Stimulated activated CD4-positive, alpha-beta T cell treated with anti-CD3 and anti-CD28 coated beads, Interleukin-12 subunit alpha, Interleukin-12 subunit beta, amount 100 ng/mL, for 48 hours (primary cell): ENCODE measurements at regions not wholly inside any gene's neighbourhood (a gene's known extent, or its start where the extent isn't known, plus 50 kb on each side); places are given as distances from the start of the nearest gene placed in this dataset.
"Not testable (repeated sequence)": the region's sequence is repeated elsewhere in the genome, so short reads cannot be mapped to it uniquely, and the experiment has no call there.

Experiments used
- DNase-seq, 3 donors: peaks; one replicate each; pipeline ENCODE4 v3.0.0-alpha.2; 2020; ENCODE audit warnings: low read depth in 2 of 3, low spot score in 1 of 3

- no peak for DNase-seq
Measured at GRCh38 chr20:59458645-59459044, 145.7 kb upstream of the PHACTR3 start.

GRCh38 chr20:59459586-59459985, 144.8 kb upstream of the PHACTR3 start:
- DNase-seq, result no peak

GRCh38 chr20:59460352-59460751, 144.0 kb upstream of the PHACTR3 start:
- no peak for DNase-seq

- DNase-seq, result no peak
Measured at GRCh38 chr20:59461526-59461925, 142.8 kb upstream of the PHACTR3 start.

- no peak for DNase-seq
Measured at GRCh38 chr20:59462249-59462648, 142.1 kb upstream of the PHACTR3 start.

GRCh38 chr20:59463541-59463940, 140.8 kb upstream of the PHACTR3 start:
- no peak for DNase-seq

- no peak for DNase-seq
Measured at GRCh38 chr20:59466107-59466815, 138.1 kb upstream of the PHACTR3 start.

- DNase-seq, result no peak
Measured at GRCh38 chr20:59468831-59469230, 135.5 kb upstream of the PHACTR3 start.

GRCh38 chr20:59469267-59470252, 134.8 kb upstream of the PHACTR3 start:
- no peak for DNase-seq

GRCh38 chr20:59470521-59470920, 133.8 kb upstream of the PHACTR3 start:
- DNase-seq, result no peak

GRCh38 chr20:59471653-59472421, 132.5 kb upstream of the PHACTR3 start:
- no peak for DNase-seq

GRCh38 chr20:59473742-59474141, 130.6 kb upstream of the PHACTR3 start:
- DNase-seq, result no peak

- DNase-seq, result no peak
Measured at GRCh38 chr20:59481067-59481466, 123.3 kb upstream of the PHACTR3 start.

- no peak for DNase-seq
Measured at GRCh38 chr20:59481477-59482018, 122.8 kb upstream of the PHACTR3 start.

- DNase-seq, result no peak
Measured at GRCh38 chr20:59482351-59483187, 121.8 kb upstream of the PHACTR3 start.

GRCh38 chr20:59483481-59483880, 120.9 kb upstream of the PHACTR3 start:
- DNase-seq, result no peak

GRCh38 chr20:59484228-59484627, 120.1 kb upstream of the PHACTR3 start:
- DNase-seq, result no peak

GRCh38 chr20:59485576-59486454, 118.5 kb upstream of the PHACTR3 start:
- no peak for DNase-seq

- DNase-seq, result not testable (repeated sequence)
Measured at GRCh38 chr20:59488459-59488858, 115.9 kb upstream of the PHACTR3 start.
